H1 (cell line): ENCODE measurements at regions not wholly inside any gene's neighbourhood (a gene's known extent, or its start where the extent isn't known, plus 50 kb on each side); places are given as distances from the start of the nearest gene placed in this dataset.

Source experiments
- CTCF ChIA-PET: fragments of 300-600 bp; sonication (Branson Sonifier 250); formaldehyde crosslinking; loops from one replicate; lab custom pipeline; 2021; ENCODE audit not compliant: partially characterized antibody; lab: Charles Lee
- POLR2A ChIA-PET: fragments of 300-600 bp; sonication (Branson Sonifier 250); formaldehyde crosslinking; loops from one replicate; lab custom pipeline; 2021; ENCODE audit warnings: inconsistent platforms; ENCODE audit not compliant: partially characterized antibody; lab: Charles Lee
- DNase-seq, 2 experiments: peaks; one replicate each; pipeline versions ENCODE4 v3.0.0 to v3.0.0-alpha.2; 2010 to 2022; ENCODE audit warnings: low spot score in 2 of 2, low read depth in 1 of 2, mixed read lengths in 1 of 2
- FAIRE-seq: peaks from 2 replicates; lab custom pipeline; 2011; peaks lifted over from hg19 to GRCh38; lab: Jason Lieb, UNC
- H2AFZ ChIP-seq: 2 replicates; pipeline ENCODE4 v1.8.1; 2012; ENCODE audit warnings: low read length, inconsistent platforms
- H2AK5ac ChIP-seq: 2 replicates; pipeline ENCODE4 v1.6.1; 2013; ENCODE audit warnings: low read depth, low read length
- H2BK120ac ChIP-seq: replicated peaks from 2 replicates; pipeline ENCODE3; 2013; ENCODE audit warnings: low read depth, low read length, inconsistent platforms
- H2BK12ac ChIP-seq: 2 replicates; pipeline ENCODE4 v1.6.1; 2013; ENCODE audit warnings: low read depth, low read length
- H2BK15ac ChIP-seq: 2 replicates; pipeline ENCODE4 v1.6.1; 2013; ENCODE audit warnings: low read length
- H2BK20ac ChIP-seq: 2 replicates; pipeline ENCODE4 v1.6.1; 2013; ENCODE audit warnings: low read length
- H2BK5ac ChIP-seq: 2 replicates; pipeline ENCODE4 v1.6.1; 2013; ENCODE audit warnings: low read depth, low read length
- H3K14ac ChIP-seq: 2 replicates; pipeline ENCODE4 v1.6.1; 2013; ENCODE audit warnings: inconsistent platforms; ENCODE audit not compliant: insufficient read length
- H3K18ac ChIP-seq: 2 replicates; pipeline ENCODE4 v1.6.1; 2013; ENCODE audit warnings: low read length; ENCODE audit errors: extremely low read depth
- H3K23ac ChIP-seq: 2 replicates; pipeline ENCODE4 v1.6.1; 2013; ENCODE audit warnings: inconsistent platforms; ENCODE audit not compliant: insufficient read length
- H3K23me2 ChIP-seq: 2 replicates; pipeline ENCODE4 v1.6.1; 2013; ENCODE audit warnings: low read depth, low read length
- H3K27ac ChIP-seq: 2 replicates; pipeline ENCODE4 v1.6.1; 2011; ENCODE audit warnings: low read depth, low read length, inconsistent platforms
- H3K27me3 ChIP-seq, 4 experiments: replicated peaks in 1 of 4; 1 replicate in 1 of 4; 2 replicates in 3 of 4; pipeline versions ENCODE4 v1.6.1 to v1.8.1; 2011 to 2013; ENCODE audit warnings: low read length in 3 of 4, mild to moderate bottlenecking in 3 of 4, inconsistent platforms in 2 of 4, mixed read lengths in 2 of 4, moderate library complexity in 1 of 4; ENCODE audit not compliant: control insufficient read depth in 3 of 4, insufficient read depth in 3 of 4; ENCODE audit errors: extremely low read depth in 1 of 4
- H3K36me3 ChIP-seq, 4 experiments: 2 replicates each; pipeline versions ENCODE4 v1.6.1 to v1.8.1; 2011 to 2013; ENCODE audit warnings: mild to moderate bottlenecking in 4 of 4, low read length in 3 of 4, moderate library complexity in 2 of 4, control low read depth in 1 of 4, inconsistent platforms in 1 of 4; ENCODE audit not compliant: insufficient read depth in 4 of 4, control insufficient read depth in 2 of 4
- H3K4ac ChIP-seq: replicated peaks from 2 replicates; pipeline ENCODE3; 2013; ENCODE audit warnings: low read length, low read depth, mixed read lengths, inconsistent platforms; ENCODE audit not compliant: insufficient read length
- H3K4me1 ChIP-seq, 4 experiments: replicated peaks in 1 of 4; 1 replicate in 1 of 4; 2 replicates in 3 of 4; pipeline versions ENCODE4 v1.6.1 to v1.8.1; 2011 to 2013; ENCODE audit warnings: low read length in 3 of 4, inconsistent platforms in 2 of 4, mixed read lengths in 1 of 4; ENCODE audit not compliant: insufficient read depth in 4 of 4, control insufficient read depth in 3 of 4
- H3K4me2 ChIP-seq, 2 experiments: 2 replicates each; pipeline versions ENCODE4 v1.6.1 to v1.8.1; 2011 to 2013; ENCODE audit warnings: low read depth in 2 of 2, low read length in 2 of 2, control low read depth in 1 of 2, inconsistent platforms in 1 of 2, mild to moderate bottlenecking in 1 of 2; ENCODE audit not compliant: insufficient read depth in 1 of 2
- H3K4me3 ChIP-seq, 4 experiments: fragments of 200-600, 300-600 bp in 1 of 4; sonication (generic), shearing (Covaris generic), sonication (Bioruptor Twin) in 1 of 4; 2 replicates each; pipeline versions ENCODE4 v1.5.1 to v1.8.1; 2011 to 2016; ENCODE audit warnings: low read length in 4 of 4, low read depth in 3 of 4, control low read depth in 2 of 4, inconsistent platforms in 2 of 4, mild to moderate bottlenecking in 2 of 4, mixed read lengths in 1 of 4, moderate library complexity in 1 of 4; ENCODE audit not compliant: insufficient read depth in 2 of 4; ENCODE audit errors: extremely low read depth in 1 of 4
- H3K56ac ChIP-seq: replicated peaks from 2 replicates; pipeline ENCODE3; 2013; ENCODE audit warnings: low read depth, mild to moderate bottlenecking, mixed read lengths, low read length, inconsistent platforms; ENCODE audit not compliant: insufficient read length
- H3K79me1 ChIP-seq: 2 replicates; pipeline ENCODE4 v1.6.1; 2013; ENCODE audit warnings: low read depth, low read length, control low read depth
- H3K79me2 ChIP-seq, 2 experiments: 2 replicates each; pipeline versions ENCODE4 v1.6.1 to v1.8.1; 2012 to 2013; ENCODE audit warnings: low read length in 2 of 2, mild to moderate bottlenecking in 2 of 2, inconsistent platforms in 1 of 2; ENCODE audit not compliant: insufficient read depth in 2 of 2, control insufficient read depth in 1 of 2
- H3K9ac ChIP-seq, 4 experiments: replicated peaks in 1 of 4; 1 replicate in 1 of 4; 2 replicates in 3 of 4; pipeline versions ENCODE4 v1.6.1 to v1.8.1; 2011 to 2013; ENCODE audit warnings: low read depth in 3 of 4, low read length in 3 of 4, control low read depth in 2 of 4, mild to moderate bottlenecking in 2 of 4, moderate library complexity in 2 of 4, inconsistent platforms in 1 of 4; ENCODE audit errors: extremely low read depth in 1 of 4
- H3K9me3 ChIP-seq, 2 experiments: 2 replicates each; pipeline versions ENCODE4 v1.6.1 to v1.8.1; 2012 to 2013; ENCODE audit warnings: mild to moderate bottlenecking in 2 of 2, moderate library complexity in 2 of 2, control low read depth in 1 of 2, inconsistent platforms in 1 of 2, low read depth in 1 of 2, low read length in 1 of 2, mixed read lengths in 1 of 2; ENCODE audit not compliant: insufficient read depth in 2 of 2
- H4K20me1 ChIP-seq, 2 experiments: replicated peaks in 1 of 2; 2 replicates each; pipeline versions ENCODE3 to v1.8.1; 2011 to 2013; ENCODE audit warnings: inconsistent platforms in 2 of 2, low read length in 2 of 2, mild to moderate bottlenecking in 1 of 2; ENCODE audit not compliant: insufficient read depth in 2 of 2, control insufficient read depth in 1 of 2
- H4K5ac ChIP-seq: 2 replicates; pipeline ENCODE4 v1.6.1; 2013; ENCODE audit warnings: low read length, low read depth, mixed read lengths, inconsistent platforms; ENCODE audit not compliant: insufficient read length
- H4K8ac ChIP-seq: 2 replicates; pipeline ENCODE4 v1.8.0; 2013; ENCODE audit warnings: mild to moderate bottlenecking, moderate library complexity, low read length, inconsistent platforms; ENCODE audit not compliant: insufficient read depth; ENCODE audit errors: extremely low read depth
- H4K91ac ChIP-seq: replicated peaks from 2 replicates; pipeline ENCODE3; 2013; ENCODE audit warnings: low read length, mixed read lengths, inconsistent platforms; ENCODE audit not compliant: insufficient read length
- CBX5 ChIP-seq: fragments of 300-800, 300-1000 bp; sonication (generic); IDR thresholded peaks from 2 replicates; pipeline ENCODE4 v1.7.1; 2016; ENCODE audit warnings: antibody characterized with exemption, low read length, low read depth
- CHD2 ChIP-seq: IDR thresholded peaks from 2 replicates; pipeline ENCODE4 v1.6.1; 2012; ENCODE audit warnings: low read length, improper control_type of control experiment
- JUND ChIP-seq: IDR thresholded peaks from 2 replicates; pipeline ENCODE4 v1.6.1; 2011; ENCODE audit warnings: mild to moderate bottlenecking, improper control_type of control experiment, low read length
- NANOG ChIP-seq: IDR thresholded peaks from 2 replicates; pipeline ENCODE4 v1.6.1; 2011; ENCODE audit warnings: low read length, low read depth, mild to moderate bottlenecking, inconsistent platforms; ENCODE audit not compliant: insufficient read depth, poor library complexity, severe bottlenecking
- POLR2A ChIP-seq, 2 experiments: IDR thresholded peaks; 1 replicate in 1 of 2; 2 replicates in 1 of 2; pipeline ENCODE4 v1.6.1; 2011; ENCODE audit warnings: low read depth in 2 of 2, low read length in 2 of 2, mild to moderate bottlenecking in 2 of 2; ENCODE audit errors: control extremely low read depth in 1 of 2
- SAP30 ChIP-seq: fragments of 300-600 bp; sonication (generic); IDR thresholded peaks from 2 replicates; pipeline ENCODE4 v1.7.1; 2012; ENCODE audit warnings: low read length, moderate library complexity, mild to moderate bottlenecking, inconsistent platforms; ENCODE audit not compliant: insufficient read depth, insufficient replicate concordance
- TBP ChIP-seq: IDR thresholded peaks from 2 replicates; pipeline ENCODE4 v1.6.1; 2011; ENCODE audit warnings: low read depth, low read length, improper control_type of control experiment
- whole genome bisulfite sequencing, 2 experiments: shearing (Covaris generic) in 1 of 2; methylation state at CpG; one replicate each; pipeline versions ENCODE4 v1.1.6 to v1.1.7; 2013 to 2015; ENCODE audit warnings: low lambda C conversion rate in 2 of 2, mixed read lengths in 2 of 2, inconsistent platforms in 1 of 2, low coverage in 1 of 2, missing lambda C conversion rate in 1 of 2; ENCODE audit not compliant: insufficient replicate concordance in 2 of 2, insufficient coverage in 1 of 2, insufficient read length in 1 of 2; ENCODE audit errors: extremely low coverage in 1 of 2, missing lambda C conversion rate in 1 of 2; 5-methylcytosine and 5-hydroxymethylcytosine counted together
- TF ChIP-seq, protein P1 (sequence below): IDR thresholded peaks from 2 replicates; pipeline ENCODE4 v1.6.1; 2012; ENCODE audit warnings: inconsistent platforms
- TF ChIP-seq, protein P2 (sequence below): IDR thresholded peaks from 2 replicates; pipeline ENCODE4 v1.6.1; 2012; ENCODE audit warnings: low read length, inconsistent platforms
- TF ChIP-seq, protein P3 (sequence below): IDR thresholded peaks from 2 replicates; pipeline ENCODE4 v1.6.1; 2012; ENCODE audit warnings: inconsistent platforms

DNA sequence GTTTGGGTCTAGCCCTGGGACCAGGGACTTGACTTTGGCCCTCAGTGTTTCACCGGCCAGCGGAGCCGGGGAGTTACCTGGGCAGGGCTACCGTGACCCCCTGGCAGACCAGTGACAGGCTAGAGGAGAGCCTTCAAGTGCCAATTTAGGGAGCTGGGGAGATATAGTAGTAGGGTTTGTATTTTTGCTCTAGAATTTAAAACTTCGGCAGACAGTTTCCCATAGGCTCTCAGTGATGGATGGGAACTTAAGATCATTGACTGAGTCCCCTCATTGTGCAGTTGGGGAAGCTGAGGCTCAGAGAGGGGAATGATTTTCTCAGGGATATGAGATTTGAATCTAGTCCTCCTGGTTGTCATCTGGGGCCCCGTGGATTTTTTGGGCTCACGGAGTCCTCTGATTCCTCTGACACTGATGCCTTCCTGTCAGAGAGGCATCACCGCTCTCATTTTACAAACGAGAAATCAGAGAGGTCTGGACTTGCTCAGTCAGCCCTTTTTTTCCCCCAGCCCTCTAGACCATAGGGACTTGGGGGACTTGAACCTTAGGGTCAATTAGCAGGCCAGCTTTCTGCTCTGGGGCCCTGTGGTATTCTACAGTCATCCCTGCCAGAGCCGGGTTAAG lies 58.3 kb upstream of the ACOT11 start:
- Histone ChIP-seq H3K4me2 (peak overlapping the region; percentile 49 to 94; a peak in 2 of 4 replicates), H2AFZ (no peak overlapping the region), H4K8ac (no peak overlapping the region), H3K4me3 (0 out of 8 replicates have a peak overlapping the region, but pooled peaks of 1 of the 4 experiments have one; percentile 69), H2BK5ac (no peak overlapping the region), H3K79me2 (no peaks in the 10 kb centered on the region), H3K27ac (no peak overlapping the region), H2BK12ac (no peak overlapping the region), H3K18ac (no peak overlapping the region; the same call in 1 of the 2 replicates), H3K14ac (no peak overlapping the region), H4K20me1 (no peaks in the 10 kb centered on the region), H2BK20ac (no peak overlapping the region), H3K4ac (peak overlapping the region; percentile 88), H3K79me1 (no peaks in the 10 kb centered on the region), H3K9ac (no peak overlapping the region), H2BK15ac (no peak overlapping the region), H3K36me3 (no peaks in the 10 kb centered on the region), H3K9me3 (no peaks in the 10 kb centered on the region), H3K23me2 (peaks cover 15% of the 10 kb centered on the region; the same call in 1 of the 2 replicates), H3K4me1 (peaks cover 7 to 22% (median 15%) of the 10 kb centered on the region in 4 experiments), H2BK120ac (no peak overlapping the region), H4K5ac (no peak overlapping the region), H2AK5ac (no peak overlapping the region), H3K27me3 (peaks cover 0 to 16% (median 11%) of the 10 kb centered on the region in 4 experiments; a peak in 6 of 7 replicates), H4K91ac (no peak overlapping the region), H3K23ac (no peak overlapping the region), H3K56ac (no peak overlapping the region)
- DNase-seq = no peak
- CTCF ChIA-PET = interaction anchor here (0.6 to 3.5 kb wide), 39 partner anchors 10 to 367 kb away, joined by 3 to 20 read pairs (median 4); partner anchors contain the start of genes ACOT11 and SSBP3
- POLR2A ChIA-PET = interaction anchor here (0.7 to 8.3 kb wide), 26 partner anchors 9 to 391 kb away, joined by 3 to 216 read pairs (median 3); partner anchors contain the start of genes CYB5RL, MRPL37 and SSBP3
- WGBS, 2 experiments = 44% methylated on average over 10 of the region's 10 CpGs; no CpG with 5 or more reads in 1 of the 2 experiments
- no peak for FAIRE-seq
- TF ChIP-seq CHD2 (no peak), NANOG (no peak), CBX5 (no peak), SAP30 (no peak), JUND (no peak), POLR2A (IDR thresholded peaks at IDR 0.05; ENCODE audit: control extremely low read depth in 1 of 2, low read depth in 2 of 2, low read length in 2 of 2) (no peak), TBP (no peak)
- TF ChIP-seq, protein P1, sequence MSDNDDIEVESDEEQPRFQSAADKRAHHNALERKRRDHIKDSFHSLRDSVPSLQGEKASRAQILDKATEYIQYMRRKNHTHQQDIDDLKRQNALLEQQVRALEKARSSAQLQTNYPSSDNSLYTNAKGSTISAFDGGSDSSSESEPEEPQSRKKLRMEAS = no peak
- TF ChIP-seq, protein P2, sequence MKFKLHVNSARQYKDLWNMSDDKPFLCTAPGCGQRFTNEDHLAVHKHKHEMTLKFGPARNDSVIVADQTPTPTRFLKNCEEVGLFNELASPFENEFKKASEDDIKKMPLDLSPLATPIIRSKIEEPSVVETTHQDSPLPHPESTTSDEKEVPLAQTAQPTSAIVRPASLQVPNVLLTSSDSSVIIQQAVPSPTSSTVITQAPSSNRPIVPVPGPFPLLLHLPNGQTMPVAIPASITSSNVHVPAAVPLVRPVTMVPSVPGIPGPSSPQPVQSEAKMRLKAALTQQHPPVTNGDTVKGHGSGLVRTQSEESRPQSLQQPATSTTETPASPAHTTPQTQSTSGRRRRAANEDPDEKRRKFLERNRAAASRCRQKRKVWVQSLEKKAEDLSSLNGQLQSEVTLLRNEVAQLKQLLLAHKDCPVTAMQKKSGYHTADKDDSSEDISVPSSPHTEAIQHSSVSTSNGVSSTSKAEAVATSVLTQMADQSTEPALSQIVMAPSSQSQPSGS = no peak
- TF ChIP-seq, protein P3, sequence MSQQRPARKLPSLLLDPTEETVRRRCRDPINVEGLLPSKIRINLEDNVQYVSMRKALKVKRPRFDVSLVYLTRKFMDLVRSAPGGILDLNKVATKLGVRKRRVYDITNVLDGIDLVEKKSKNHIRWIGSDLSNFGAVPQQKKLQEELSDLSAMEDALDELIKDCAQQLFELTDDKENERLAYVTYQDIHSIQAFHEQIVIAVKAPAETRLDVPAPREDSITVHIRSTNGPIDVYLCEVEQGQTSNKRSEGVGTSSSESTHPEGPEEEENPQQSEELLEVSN = no peak
